Neural cell (in vitro differentiated cells): ENCODE measurements at regions not wholly inside any gene's neighbourhood (a gene's known extent, or its start where the extent isn't known, plus 50 kb on each side); places are given as distances from the start of the nearest gene placed in this dataset.

Experiments
- H2AFZ ChIP-seq: fragments of 200-600, 300-800 bp; sonication (generic), shearing (Covaris generic); 2 replicates; pipeline ENCODE4 v1.6.0; 2014; ENCODE audit warnings: low read depth, mild to moderate bottlenecking, antibody characterized with exemption, low read length, moderate library complexity
- H3F3A ChIP-seq: fragments of 200-600 bp; shearing (Covaris generic); 2 replicates; pipeline ENCODE4 v1.6.1; 2016; ENCODE audit warnings: mild to moderate bottlenecking, moderate library complexity, mixed read lengths, antibody characterized with exemption, low read length; ENCODE audit not compliant: insufficient read depth, poor library complexity, severe bottlenecking
- H3K27ac ChIP-seq: fragments of 200-600, 300-800 bp; sonication (generic), shearing (Covaris generic); 2 replicates; pipeline ENCODE4 v1.5.1; 2014; ENCODE audit warnings: mild to moderate bottlenecking, low read length, moderate library complexity
- H3K27me3 ChIP-seq: fragments of 300-800, 200-600 bp; sonication (generic), shearing (Covaris generic); 2 replicates; pipeline ENCODE4 v1.6.0; 2014; ENCODE audit warnings: mild to moderate bottlenecking, low read depth, low read length, moderate library complexity; ENCODE audit not compliant: insufficient read depth
- H3K36me3 ChIP-seq: fragments of 300-800, 200-600 bp; sonication (generic), shearing (Covaris generic); 2 replicates; pipeline ENCODE4 v1.5.1; 2014; ENCODE audit warnings: mild to moderate bottlenecking, antibody characterized with exemption, low read length, moderate library complexity; ENCODE audit not compliant: insufficient read depth
- H3K4me2 ChIP-seq: fragments of 300-800, 200-600 bp; sonication (generic), shearing (Covaris generic); 2 replicates; pipeline ENCODE4 v1.6.0; 2014; ENCODE audit warnings: mild to moderate bottlenecking, low read length
- H3K4me3 ChIP-seq: fragments of 300-800, 200-600 bp; sonication (generic), shearing (Covaris generic); 2 replicates; pipeline ENCODE4 v1.5.1; 2014; ENCODE audit warnings: mild to moderate bottlenecking, low read length, moderate library complexity
- H3K79me2 ChIP-seq: fragments of 200-600 bp; shearing (Covaris generic); replicated peaks from 2 replicates; pipeline ENCODE4 v1.6.0; 2014; ENCODE audit warnings: mild to moderate bottlenecking, low read length, moderate library complexity; ENCODE audit not compliant: insufficient read depth
- H3K9ac ChIP-seq: fragments of 300-800, 200-600 bp; sonication (generic), shearing (Covaris generic); 2 replicates; pipeline ENCODE4 v1.6.1; 2016; ENCODE audit warnings: mild to moderate bottlenecking, low read length, mixed read lengths
- H3K9me2 ChIP-seq: fragments of 200-600 bp; shearing (Covaris generic); 2 replicates; pipeline ENCODE4 v1.6.1; 2016; ENCODE audit warnings: mild to moderate bottlenecking, low read length, mixed read lengths; ENCODE audit not compliant: insufficient read depth
- H3K9me3 ChIP-seq: fragments of 200-600, 300-800 bp; sonication (generic), shearing (Covaris generic); 2 replicates; pipeline ENCODE4 v1.6.1; 2016; ENCODE audit warnings: mild to moderate bottlenecking, mixed run types, low read length, moderate library complexity, mixed read lengths
- H4K20me1 ChIP-seq: fragments of 200-600 bp; shearing (Covaris generic); 2 replicates; pipeline ENCODE4 v1.6.1; 2016; ENCODE audit warnings: mild to moderate bottlenecking, mixed run types; ENCODE audit not compliant: insufficient read depth
- EP300 ChIP-seq: fragments of 450-650 bp; conservative IDR thresholded peaks from 2 replicates; pipeline ENCODE4 v1.6.1; 2014; ENCODE audit warnings: antibody characterized with exemption, mild to moderate bottlenecking, moderate library complexity; ENCODE audit not compliant: poor library complexity, severe bottlenecking
- EZH2 ChIP-seq: fragments of 200-600, 300-800 bp; shearing (Covaris generic), sonication (generic); IDR thresholded peaks from 2 replicates; pipeline ENCODE4 v1.6.1; 2014; ENCODE audit warnings: antibody characterized with exemption, low read length, borderline replicate concordance, mild to moderate bottlenecking; ENCODE audit not compliant: insufficient read depth, poor library complexity, severe bottlenecking
- MXI1 ChIP-seq: fragments of 450-650 bp; conservative IDR thresholded peaks from 2 replicates; pipeline ENCODE4 v1.6.1; 2014; ENCODE audit warnings: antibody characterized with exemption, mild to moderate bottlenecking; ENCODE audit not compliant: poor library complexity, severe bottlenecking
- POLR2AphosphoS5 ChIP-seq: IDR thresholded peaks from 2 replicates; pipeline ENCODE4 v1.6.1; 2012
- RAD21 ChIP-seq: fragments of 450-650 bp; conservative IDR thresholded peaks from 2 replicates; pipeline ENCODE4 v1.6.1; 2014; ENCODE audit warnings: antibody characterized with exemption, mild to moderate bottlenecking, moderate library complexity
- REST ChIP-seq: IDR thresholded peaks from 2 replicates; pipeline ENCODE4 v1.6.1; 2012; ENCODE audit warnings: borderline replicate concordance
- SMC3 ChIP-seq: fragments of 450-650 bp; conservative IDR thresholded peaks from 2 replicates; pipeline ENCODE4 v1.6.1; 2014; ENCODE audit warnings: antibody characterized with exemption, mild to moderate bottlenecking, moderate library complexity; ENCODE audit not compliant: poor library complexity
- TAF1 ChIP-seq: IDR thresholded peaks from 2 replicates; pipeline ENCODE4 v1.6.1; 2012; ENCODE audit warnings: low read depth
- TF ChIP-seq, protein P1 (sequence below): fragments of 450-650 bp; IDR thresholded peaks from 2 replicates; pipeline ENCODE4 v1.5.1; 2014; ENCODE audit warnings: antibody characterized with exemption, mild to moderate bottlenecking, moderate library complexity; ENCODE audit not compliant: poor library complexity, severe bottlenecking

- H3K9me2 ChIP-seq = no peaks in the 10 kb centered on the region
- H3F3A ChIP-seq = no peaks in the 10 kb centered on the region
- H3K36me3 ChIP-seq = no peaks in the 10 kb centered on the region
- no peak overlapping the region for H2AFZ ChIP-seq
- no peaks in the 10 kb centered on the region for H3K79me2 ChIP-seq
- no peak overlapping the region for H3K27ac ChIP-seq
- no peaks in the 10 kb centered on the region for H4K20me1 ChIP-seq
- no peaks in the 10 kb centered on the region for H3K27me3 ChIP-seq
- no peak overlapping the region for H3K9ac ChIP-seq
- no peak overlapping the region for H3K4me3 ChIP-seq
- TF ChIP-seq EZH2 = no peak
- TF ChIP-seq MXI1 = no peak
- TF ChIP-seq, protein P1, sequence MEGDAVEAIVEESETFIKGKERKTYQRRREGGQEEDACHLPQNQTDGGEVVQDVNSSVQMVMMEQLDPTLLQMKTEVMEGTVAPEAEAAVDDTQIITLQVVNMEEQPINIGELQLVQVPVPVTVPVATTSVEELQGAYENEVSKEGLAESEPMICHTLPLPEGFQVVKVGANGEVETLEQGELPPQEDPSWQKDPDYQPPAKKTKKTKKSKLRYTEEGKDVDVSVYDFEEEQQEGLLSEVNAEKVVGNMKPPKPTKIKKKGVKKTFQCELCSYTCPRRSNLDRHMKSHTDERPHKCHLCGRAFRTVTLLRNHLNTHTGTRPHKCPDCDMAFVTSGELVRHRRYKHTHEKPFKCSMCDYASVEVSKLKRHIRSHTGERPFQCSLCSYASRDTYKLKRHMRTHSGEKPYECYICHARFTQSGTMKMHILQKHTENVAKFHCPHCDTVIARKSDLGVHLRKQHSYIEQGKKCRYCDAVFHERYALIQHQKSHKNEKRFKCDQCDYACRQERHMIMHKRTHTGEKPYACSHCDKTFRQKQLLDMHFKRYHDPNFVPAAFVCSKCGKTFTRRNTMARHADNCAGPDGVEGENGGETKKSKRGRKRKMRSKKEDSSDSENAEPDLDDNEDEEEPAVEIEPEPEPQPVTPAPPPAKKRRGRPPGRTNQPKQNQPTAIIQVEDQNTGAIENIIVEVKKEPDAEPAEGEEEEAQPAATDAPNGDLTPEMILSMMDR = no peak
- TF ChIP-seq RAD21 = no peak
- no peak for TF ChIP-seq POLR2AphosphoS5
- TF ChIP-seq EP300 = no peak
- TF ChIP-seq REST = no peak
- TF ChIP-seq TAF1 = no peak
- H3K4me2 ChIP-seq = no peak overlapping the region
- H3K9me3 ChIP-seq = no peaks in the 10 kb centered on the region
Observed at GRCh38 chr13:85590231-85590931, 208.8 kb downstream of the SLITRK6 start.

DNA sequence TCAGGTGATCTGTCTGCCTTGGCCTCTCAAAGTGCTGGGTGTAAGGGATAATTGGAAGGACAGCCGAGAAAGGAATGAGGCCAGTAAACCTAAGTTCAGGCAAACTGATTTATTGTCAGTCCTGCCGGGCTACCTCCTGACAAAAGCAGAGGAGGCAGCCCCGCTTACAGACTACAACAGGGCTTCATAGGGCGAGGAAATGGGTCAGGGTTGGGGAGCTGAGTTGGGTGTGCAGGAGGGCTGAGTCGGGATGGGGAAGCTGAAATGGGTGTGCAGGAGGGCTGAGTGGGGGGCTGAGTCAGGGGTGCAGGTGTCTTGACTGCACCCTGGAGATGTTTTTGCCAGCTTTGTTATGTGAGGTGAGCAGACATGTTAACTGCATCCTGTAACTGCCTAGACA is 210.2 kb downstream of the SLITRK6 start:
- H3K4me2 ChIP-seq = no peak overlapping the region
- no peak overlapping the region for H2AFZ ChIP-seq
- H3K79me2 ChIP-seq = no peaks in the 10 kb centered on the region
- no peak overlapping the region for H3K27ac ChIP-seq
- H3K4me3 ChIP-seq = no peak overlapping the region
- no peaks in the 10 kb centered on the region for H3K9me2 ChIP-seq
- H3K9ac ChIP-seq = no peak overlapping the region
- no peaks in the 10 kb centered on the region for H3K36me3 ChIP-seq
- no peaks in the 10 kb centered on the region for H3K9me3 ChIP-seq
- TF ChIP-seq RAD21 (no peak), EP300 (no peak), SMC3 (no peak), MXI1 (no peak), TAF1 (no peak), EZH2 (no peak), POLR2AphosphoS5 (no peak), REST (no peak)
- TF ChIP-seq, protein P1 = no peak
- no peaks in the 10 kb centered on the region for H3K27me3 ChIP-seq
- no peaks in the 10 kb centered on the region for H3F3A ChIP-seq
- H4K20me1 ChIP-seq = no peaks in the 10 kb centered on the region
